Tibial nerve (tissue), 4 donors: ENCODE measurements at regions not wholly inside any gene's neighbourhood (a gene's known extent, or its start where the extent isn't known, plus 50 kb on each side); places are given as distances from the start of the nearest gene placed in this dataset.
"Not testable (repeated sequence)": the region's sequence is repeated elsewhere in the genome, so short reads cannot be mapped to it uniquely, and the experiment has no call there.

Experiments
- DNase-seq, 2 donors: peaks; one replicate each; pipeline ENCODE4 v3.0.0-alpha.2; 2019; ENCODE audit warnings: low spot score in 2 of 2
- H3K27ac ChIP-seq, 4 donors: fragments of 200-600 bp; sonication (generic) in 3 of 4; one replicate each; pipeline ENCODE4 v1.5.1; 2017 to 2019; ENCODE audit warnings: mild to moderate bottlenecking in 1 of 4
- H3K27me3 ChIP-seq, 2 donors: fragments of 200-600 bp; sonication (generic) in 1 of 2; one replicate each; pipeline versions ENCODE4 v1.5.1 to v1.6.0; 2017 to 2019
- H3K36me3 ChIP-seq, 3 donors: fragments of 200-600 bp; sonication (generic); one replicate each; pipeline ENCODE4 v1.5.1; 2018 to 2019
- H3K4me1 ChIP-seq, 4 donors: fragments of 200-600 bp; sonication (generic) in 3 of 4; one replicate each; pipeline ENCODE4 v1.5.1; 2017 to 2019
- H3K4me3 ChIP-seq, 4 donors: fragments of 200-600 bp; sonication (generic) in 3 of 4; one replicate each; pipeline ENCODE4 v1.5.1; 2017 to 2019; ENCODE audit warnings: mild to moderate bottlenecking in 1 of 4, moderate library complexity in 1 of 4
- H3K9me3 ChIP-seq, 4 donors: fragments of 200-600 bp; sonication (generic) in 3 of 4; one replicate each; pipeline ENCODE4 v1.5.1; 2017 to 2019
- EP300 ChIP-seq, 2 donors: sonication (generic); formaldehyde crosslinking; IDR thresholded peaks; one replicate each; pipeline ENCODE4 v1.6.1; 2017; ENCODE audit warnings: antibody characterized with exemption in 2 of 2, mild to moderate bottlenecking in 1 of 2
- POLR2A ChIP-seq, 2 donors: fragments of 450-650 bp; IDR thresholded peaks; one replicate each; pipeline ENCODE4 v1.6.1; 2017; ENCODE audit warnings: antibody characterized with exemption in 2 of 2, mild to moderate bottlenecking in 2 of 2, moderate library complexity in 2 of 2
- WGBS, 2 donors: methylation state at CpG; one replicate each; pipeline ENCODE4 v1.1.5; 2018; 5-methylcytosine and 5-hydroxymethylcytosine counted together
- TF ChIP-seq, protein P1 (sequence below), 5 experiments: fragments of 200-600 bp in 3 of 5; fragments of 450-650 bp in 2 of 5; sonication (generic) in 3 of 5; IDR thresholded peaks; one replicate each; pipeline ENCODE4 v1.5.1; 2016 to 2019; ENCODE audit warnings: antibody characterized with exemption in 5 of 5, mild to moderate bottlenecking in 3 of 5, moderate library complexity in 2 of 5

DNA sequence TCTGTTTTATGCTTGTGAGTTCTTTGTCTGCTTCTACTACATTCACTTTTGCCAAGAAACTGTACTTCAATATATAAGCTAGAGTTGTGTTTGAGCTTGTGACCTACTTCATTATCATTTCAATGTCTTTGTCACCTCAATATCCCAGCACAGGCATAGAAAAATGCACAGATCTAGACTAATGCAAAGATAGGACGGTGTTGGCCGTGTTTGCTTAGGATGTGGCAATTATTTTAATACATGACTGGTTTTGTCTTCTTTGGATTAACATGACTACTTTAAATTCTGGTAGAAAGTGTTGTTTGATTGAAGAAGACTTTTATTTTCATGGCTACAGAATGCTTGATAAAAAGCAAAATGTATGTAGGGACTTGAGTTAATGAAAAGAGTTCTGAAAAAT lies 1075.0 kb upstream of the GJE1 start:
- H3K4me3 ChIP-seq, result no peak overlapping the region
- H3K27ac ChIP-seq, result no peak overlapping the region
- WGBS, 2 donors, result 91 to 96% methylated on average over 2 of the region's 2 CpGs
- H3K9me3 ChIP-seq, result no peaks in the 10 kb centered on the region
- no peaks in the 10 kb centered on the region for H3K27me3 ChIP-seq
- H3K4me1 ChIP-seq, result no peaks in the 10 kb centered on the region
- DNase-seq, result no peak
- no peaks in the 10 kb centered on the region for H3K36me3 ChIP-seq
- TF ChIP-seq, protein P1, sequence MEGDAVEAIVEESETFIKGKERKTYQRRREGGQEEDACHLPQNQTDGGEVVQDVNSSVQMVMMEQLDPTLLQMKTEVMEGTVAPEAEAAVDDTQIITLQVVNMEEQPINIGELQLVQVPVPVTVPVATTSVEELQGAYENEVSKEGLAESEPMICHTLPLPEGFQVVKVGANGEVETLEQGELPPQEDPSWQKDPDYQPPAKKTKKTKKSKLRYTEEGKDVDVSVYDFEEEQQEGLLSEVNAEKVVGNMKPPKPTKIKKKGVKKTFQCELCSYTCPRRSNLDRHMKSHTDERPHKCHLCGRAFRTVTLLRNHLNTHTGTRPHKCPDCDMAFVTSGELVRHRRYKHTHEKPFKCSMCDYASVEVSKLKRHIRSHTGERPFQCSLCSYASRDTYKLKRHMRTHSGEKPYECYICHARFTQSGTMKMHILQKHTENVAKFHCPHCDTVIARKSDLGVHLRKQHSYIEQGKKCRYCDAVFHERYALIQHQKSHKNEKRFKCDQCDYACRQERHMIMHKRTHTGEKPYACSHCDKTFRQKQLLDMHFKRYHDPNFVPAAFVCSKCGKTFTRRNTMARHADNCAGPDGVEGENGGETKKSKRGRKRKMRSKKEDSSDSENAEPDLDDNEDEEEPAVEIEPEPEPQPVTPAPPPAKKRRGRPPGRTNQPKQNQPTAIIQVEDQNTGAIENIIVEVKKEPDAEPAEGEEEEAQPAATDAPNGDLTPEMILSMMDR (IDR thresholded peaks at IDR 0.05), result no peak
- no peak for TF ChIP-seq EP300 (IDR thresholded peaks at IDR 0.05)
- TF ChIP-seq POLR2A (IDR thresholded peaks at IDR 0.05), result no peak

DNA sequence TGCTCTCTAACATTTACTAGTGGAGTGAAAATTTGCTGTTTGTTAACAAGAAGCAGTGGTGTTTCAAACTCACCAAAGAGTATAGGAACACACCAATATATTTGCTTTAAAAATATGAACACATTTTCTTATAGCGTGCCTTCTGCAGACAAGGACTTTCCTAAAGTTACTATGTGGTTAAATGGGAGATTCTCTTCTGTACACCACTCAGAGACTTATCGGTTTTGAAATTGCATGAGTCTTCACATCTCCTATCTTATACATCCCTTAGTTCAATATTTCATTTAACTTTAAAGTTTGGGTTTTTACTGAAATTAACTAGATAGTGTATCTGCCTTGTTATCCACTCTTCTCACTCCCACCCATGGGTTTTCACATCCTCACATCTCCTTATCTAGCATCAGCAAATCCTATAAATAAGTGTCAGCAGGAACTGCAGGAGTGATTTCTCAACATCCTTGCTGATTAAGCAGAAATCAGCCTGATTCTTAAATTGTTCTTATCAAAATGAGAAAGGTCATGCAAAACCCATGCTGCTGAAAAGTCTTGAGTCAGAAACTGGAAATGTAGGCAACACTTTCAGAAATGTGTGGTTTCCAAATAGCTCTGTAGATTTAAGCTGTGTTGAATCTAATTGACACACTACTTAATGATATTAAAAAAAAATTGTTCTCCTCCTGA lies 1075.6 kb upstream of the GJE1 start:
- Histone ChIP-seq H3K4me1 (no peaks in the 10 kb centered on the region), H3K4me3 (no peak overlapping the region), H3K9me3 (no peaks in the 10 kb centered on the region), H3K27ac (no peak overlapping the region), H3K27me3 (no peaks in the 10 kb centered on the region), H3K36me3 (no peaks in the 10 kb centered on the region)
- TF ChIP-seq, protein P1 (IDR thresholded peaks at IDR 0.05), result no peak
- no peak for TF ChIP-seq EP300 (IDR thresholded peaks at IDR 0.05)
- TF ChIP-seq POLR2A (IDR thresholded peaks at IDR 0.05), result no peak
- 83 to 89% methylated on average over 2 of the region's 2 CpGs for WGBS, 2 donors
- DNase-seq, result no peak

DNA sequence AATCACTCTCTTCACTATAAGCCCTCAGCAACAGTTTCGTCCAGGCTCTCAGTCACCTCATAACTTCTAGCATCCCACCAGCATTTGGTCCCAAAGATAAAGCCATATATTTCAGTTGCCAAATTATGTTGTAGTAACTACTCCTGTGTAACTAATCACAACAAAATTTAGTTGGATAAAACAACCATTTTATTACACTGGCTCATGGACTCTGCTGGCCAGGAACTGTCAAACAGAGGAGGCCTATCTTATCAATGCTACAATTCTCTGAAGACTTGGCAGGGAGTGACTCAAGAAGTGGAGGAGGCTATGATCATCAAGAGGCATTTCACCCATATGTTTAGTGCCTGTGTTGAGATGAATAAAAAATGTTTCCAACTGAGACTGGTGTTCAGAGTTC lies 1082.3 kb upstream of the GJE1 start:
- Histone ChIP-seq H3K4me3 (no peak overlapping the region), H3K9me3 (peaks cover 0 to 7% (median 3%) of the 10 kb centered on the region in 4 donors), H3K36me3 (no peaks in the 10 kb centered on the region), H3K27me3 (no peaks in the 10 kb centered on the region), H3K4me1 (no peaks in the 10 kb centered on the region), H3K27ac (no peak overlapping the region)
- DNase-seq, result no peak
- WGBS, 2 donors, result 82 to 98% methylated on average over 1 of the region's 1 CpG
- TF ChIP-seq, protein P1 (IDR thresholded peaks at IDR 0.05), result no peak

DNA sequence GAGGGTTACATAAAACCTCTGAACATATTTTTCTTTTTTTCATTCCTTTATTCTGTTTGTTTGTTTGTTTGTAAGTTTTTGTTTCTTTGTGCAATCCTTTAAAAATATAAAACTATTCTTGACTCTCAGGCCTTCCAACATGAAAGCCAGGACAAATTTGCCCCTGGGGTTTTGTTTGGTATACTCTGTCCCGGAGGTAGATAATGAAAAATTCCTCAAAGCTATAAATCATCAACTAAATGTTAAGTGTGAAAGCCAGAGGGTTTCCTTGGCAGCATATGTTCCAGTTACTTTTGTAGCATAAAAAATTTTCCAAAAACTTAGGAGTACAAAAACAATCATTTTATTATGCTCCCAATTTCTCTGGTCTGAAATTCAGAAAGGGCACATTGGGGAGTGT lies 1084.3 kb upstream of the GJE1 start:
- no peak for TF ChIP-seq EP300 (IDR thresholded peaks at IDR 0.05)
- TF ChIP-seq, protein P1 (IDR thresholded peaks at IDR 0.05), result no peak
- TF ChIP-seq POLR2A (IDR thresholded peaks at IDR 0.05), result no peak
- Histone ChIP-seq H3K4me3 (no peak overlapping the region), H3K9me3 (peaks cover 0 to 7% (median 3%) of the 10 kb centered on the region in 4 donors), H3K27me3 (no peaks in the 10 kb centered on the region), H3K4me1 (no peaks in the 10 kb centered on the region), H3K27ac (no peak overlapping the region), H3K36me3 (no peaks in the 10 kb centered on the region)
- no peak for DNase-seq
- WGBS, 2 donors, result 8 to 14% methylated on average over 1 of the region's 1 CpG

DNA sequence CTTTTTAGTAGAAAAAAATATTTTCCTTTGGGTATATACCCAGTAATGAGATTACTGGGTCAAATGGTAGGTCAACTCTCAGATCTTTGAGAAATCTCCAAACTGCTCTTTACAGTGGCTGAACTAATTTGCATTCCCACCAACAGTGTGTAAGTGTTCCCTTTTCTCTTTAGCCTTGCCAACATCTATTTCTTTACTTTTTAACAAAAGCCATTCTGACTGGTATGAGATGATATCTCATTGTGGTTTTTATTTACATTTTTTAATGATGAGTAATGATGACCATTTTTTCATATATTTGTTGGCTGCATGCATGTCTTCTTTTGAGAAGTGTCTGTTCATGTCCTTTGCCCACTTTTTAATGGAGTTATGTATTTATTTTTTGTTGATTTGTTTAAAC lies 1086.2 kb upstream of the GJE1 start:
- H3K4me3 ChIP-seq, H3K27me3 ChIP-seq, H3K4me1 ChIP-seq, DNase-seq, H3K36me3 ChIP-seq, H3K27ac ChIP-seq: not testable (repeated sequence)
- peaks cover 0 to 14% (median 5%) of the 10 kb centered on the region in 4 donors for H3K9me3 ChIP-seq
